ENCODE measurements at regions not wholly inside any gene's neighbourhood (a gene's known extent, or its start where the extent isn't known, plus 50 kb on each side); places are given as distances from the start of the nearest gene placed in this dataset.

- DNase-seq (ENCODE audit: low read depth) = no peak
- no peak overlapping the region for H3K4me3 ChIP-seq (ENCODE audit: low read depth, low read length)
- TF ChIP-seq CTCF (conservative IDR thresholded peaks at IDR 0.05; ENCODE audit: low read depth, low read length) = no peak
These were observed 418.8 kb upstream of the HS6ST1 start for GRCh38 chr2:128737546-128737826.

- TF ChIP-seq CTCF (conservative IDR thresholded peaks at IDR 0.05; ENCODE audit: low read depth, low read length) = no peak
- no peak overlapping the region for H3K4me3 ChIP-seq (ENCODE audit: low read depth, low read length)
These were observed 419.9 kb upstream of the HS6ST1 start for GRCh38 chr2:128738446-128739110.

GRCh38 chr2:128742467-128742866, 423.8 kb upstream of the HS6ST1 start:
- no peak for TF ChIP-seq CTCF (conservative IDR thresholded peaks at IDR 0.05; ENCODE audit: low read depth, low read length)
- H3K4me3 ChIP-seq (ENCODE audit: low read depth, low read length) = no peak overlapping the region
- DNase-seq (ENCODE audit: low read depth) = peak; percentile 66

More at GRCh38 chr2:128738446-128739110, 419.9 kb upstream of the HS6ST1 start:
- DNase-seq (ENCODE audit: low read depth) = peak; percentile 60

GRCh38 chr2:128745946-128746345, 427.3 kb upstream of the HS6ST1 start:
- H3K4me3 ChIP-seq (ENCODE audit: low read depth, low read length) = no peak overlapping the region
- DNase-seq (ENCODE audit: low read depth) = peak; percentile 54
- TF ChIP-seq CTCF (conservative IDR thresholded peaks at IDR 0.05; ENCODE audit: low read depth, low read length) = no peak

GRCh38 chr2:128746356-128746755, 427.7 kb upstream of the HS6ST1 start:
- DNase-seq (ENCODE audit: low read depth) = peak; percentile 99
- TF ChIP-seq CTCF (conservative IDR thresholded peaks at IDR 0.05; ENCODE audit: low read depth, low read length) = no peak
- no peak overlapping the region for H3K4me3 ChIP-seq (ENCODE audit: low read depth, low read length)

GRCh38 chr2:128748336-128748735, 429.7 kb upstream of the HS6ST1 start:
- TF ChIP-seq CTCF (conservative IDR thresholded peaks at IDR 0.05; ENCODE audit: low read depth, low read length) = no peak
- DNase-seq (ENCODE audit: low read depth) = no peak
- H3K4me3 ChIP-seq (ENCODE audit: low read depth, low read length) = no peak overlapping the region

GRCh38 chr2:128748835-128749605, 430.4 kb upstream of the HS6ST1 start:
- no peak for DNase-seq (ENCODE audit: low read depth)
- no peak for TF ChIP-seq CTCF (conservative IDR thresholded peaks at IDR 0.05; ENCODE audit: low read depth, low read length)
- no peak overlapping the region for H3K4me3 ChIP-seq (ENCODE audit: low read depth, low read length)

Measured in choroid plexus epithelial cell (primary cell).